ENCODE measurements at regions not wholly inside any gene's neighbourhood (a gene's known extent, or its start where the extent isn't known, plus 50 kb on each side); places are given as distances from the start of the nearest gene placed in this dataset.

- TF ChIP-seq POU6F1 (CRISPR knock-in tag; IDR thresholded peaks at IDR 0.05; ENCODE audit: borderline replicate concordance, low read depth) (no peak), SNAI2 (CRISPR knock-in tag; IDR thresholded peaks at IDR 0.05) (no peak), CSDC2 (CRISPR knock-in tag; IDR thresholded peaks at IDR 0.05) (no peak), ESRRG (CRISPR knock-in tag; IDR thresholded peaks at IDR 0.05) (no peak), GLIS3 (CRISPR knock-in tag; IDR thresholded peaks at IDR 0.05) (no peak)
Observed at GRCh38 chr15:92747047-92747446, 91.5 kb upstream of the FAM174B start.

Measured in SK-N-SH treated with all-trans-retinoic acid at 6 μM for 48 hours (cell line).